ENCODE measurements at regions not wholly inside any gene's neighbourhood (a gene's known extent, or its start where the extent isn't known, plus 50 kb on each side); places are given as distances from the start of the nearest gene placed in this dataset.
A peak's percentile ranks its signal among the peaks of the same experiment; 100 is the strongest.
"Not testable (repeated sequence)": the region's sequence is repeated elsewhere in the genome, so short reads cannot be mapped to it uniquely, and the experiment has no call there.

DNA sequence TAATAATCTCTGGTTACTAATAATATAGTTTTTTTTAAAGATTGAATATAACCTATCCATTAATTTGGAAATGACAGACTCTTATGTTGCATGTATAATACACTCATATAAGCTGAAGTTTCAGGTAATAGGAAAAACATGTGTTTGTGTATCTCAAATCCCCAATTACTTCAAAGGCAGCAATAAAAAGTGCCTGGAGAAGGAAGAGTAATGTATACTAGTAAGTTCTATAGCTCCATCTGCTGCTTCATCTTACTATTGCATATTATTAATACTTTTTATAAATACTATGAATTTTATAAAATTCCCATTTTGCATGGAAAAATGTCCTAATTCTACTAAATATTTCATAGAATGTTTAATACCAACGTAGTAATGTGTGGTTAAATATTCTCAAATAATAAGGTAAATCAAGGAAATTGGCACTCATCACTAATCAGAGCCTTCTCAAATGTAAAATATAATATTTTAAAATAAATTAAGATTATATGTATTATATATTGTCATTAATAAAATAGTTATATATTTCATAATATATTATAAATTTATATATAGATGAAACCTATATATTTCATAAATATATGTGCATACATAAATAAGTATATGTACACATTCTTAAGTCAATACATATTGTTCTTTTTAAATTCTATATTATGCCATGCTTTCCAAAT is 311.9 kb downstream of the HGF start:
- POLR2A ChIA-PET = no interaction called here

DNA sequence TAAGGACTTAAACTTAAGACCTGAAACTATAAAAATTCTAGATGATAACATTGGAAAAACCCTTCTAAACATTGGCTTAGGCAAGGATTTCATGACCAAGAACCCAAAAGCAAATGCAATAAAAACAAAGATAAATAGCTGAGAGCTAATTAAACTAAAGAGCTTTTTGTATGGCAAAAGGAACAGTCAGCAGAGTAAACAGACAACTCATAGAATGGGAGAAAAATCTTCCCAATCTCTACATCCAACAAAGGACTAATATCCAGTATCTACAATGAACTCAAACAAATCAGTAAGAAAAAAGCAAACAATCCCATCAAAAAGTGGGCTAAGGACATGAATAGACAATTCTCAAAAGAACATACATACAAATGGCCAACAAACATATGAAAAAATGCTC is 316.1 kb downstream of the HGF start:
- CTCF ChIA-PET = interaction anchor here (1.8 kb wide), 1 partner anchor 16 kb away, joined by 5 read pairs; no protein-coding TSS in a partner anchor
- BruUV-seq (replicated peaks); POLR2A ChIA-PET; H3K9me3 ChIP-seq; H3K27me3 ChIP-seq (replicated peaks; ENCODE audit: control insufficient read depth, insufficient read depth, low read length); H3K36me3 Mint-ChIP-seq (ENCODE audit: insufficient read depth, unreplicated experiment); H3K4me3 ChIP-seq (ENCODE audit: low read depth, low read length); H3K4me3 Mint-ChIP-seq (ENCODE audit: unreplicated experiment); H3K27me3 Mint-ChIP-seq (ENCODE audit: insufficient read depth, unreplicated experiment); H3K4me1 ChIP-seq; DNase-seq; H3K36me3 ChIP-seq (ENCODE audit: control insufficient read depth, insufficient read depth, low read length): not testable (repeated sequence)
- H3K27ac Mint-ChIP-seq (ENCODE audit: unreplicated experiment) = peak overlapping the region; percentile 18
- intact Hi-C loops (cut with micrococcal nuclease; ENCODE audit: unreplicated experiment) = loop anchor here (10.0 kb wide), 1 partner anchor 389 kb away; no protein-coding TSS in a partner anchor
- H3K4me1 Mint-ChIP-seq (ENCODE audit: low read depth, unreplicated experiment) = peaks cover 19% of the 10 kb centered on the region
- H3K9me3 Mint-ChIP-seq (ENCODE audit: unreplicated experiment) = peaks cover 20% of the 10 kb centered on the region

More for the DNA sequence above, 311.9 kb downstream of the HGF start:
- 0 out of 2 replicates have a peak, but pooled peaks cover 3% of the 10 kb centered on the region for H3K4me1 ChIP-seq
- BruUV-seq (replicated peaks) = no TSS peak
- no peaks in the 10 kb centered on the region for H3K9me3 ChIP-seq
- Mint-ChIP-seq H3K36me3 (ENCODE audit: insufficient read depth, unreplicated experiment) (no peaks in the 10 kb centered on the region), H3K27ac (ENCODE audit: unreplicated experiment) (no peak overlapping the region), H3K4me1 (ENCODE audit: low read depth, unreplicated experiment) (peaks cover 11% of the 10 kb centered on the region), H3K9me3 (ENCODE audit: unreplicated experiment) (no peaks in the 10 kb centered on the region), H3K27me3 (ENCODE audit: insufficient read depth, unreplicated experiment) (no peaks in the 10 kb centered on the region), H3K4me3 (ENCODE audit: unreplicated experiment) (no peak overlapping the region)
- no peaks in the 10 kb centered on the region for H3K27me3 ChIP-seq (replicated peaks; ENCODE audit: control insufficient read depth, insufficient read depth, low read length)
- H3K36me3 ChIP-seq (ENCODE audit: control insufficient read depth, insufficient read depth, low read length) = no peaks in the 10 kb centered on the region
- no peak for DNase-seq
- H3K4me3 ChIP-seq (ENCODE audit: low read depth, low read length) = no peak overlapping the region
- CTCF ChIA-PET = interaction anchor here (0.8 to 1.1 kb wide), 2 partner anchors 12 to 538 kb away, joined by 3 to 4 read pairs; no protein-coding TSS in a partner anchor
- intact Hi-C loops (cut with micrococcal nuclease; ENCODE audit: unreplicated experiment) = loop anchor here (1.0 to 10.0 kb wide), 2 partner anchors 393 to 759 kb away; no protein-coding TSS in a partner anchor
- TF ChIP-seq, protein P1, sequence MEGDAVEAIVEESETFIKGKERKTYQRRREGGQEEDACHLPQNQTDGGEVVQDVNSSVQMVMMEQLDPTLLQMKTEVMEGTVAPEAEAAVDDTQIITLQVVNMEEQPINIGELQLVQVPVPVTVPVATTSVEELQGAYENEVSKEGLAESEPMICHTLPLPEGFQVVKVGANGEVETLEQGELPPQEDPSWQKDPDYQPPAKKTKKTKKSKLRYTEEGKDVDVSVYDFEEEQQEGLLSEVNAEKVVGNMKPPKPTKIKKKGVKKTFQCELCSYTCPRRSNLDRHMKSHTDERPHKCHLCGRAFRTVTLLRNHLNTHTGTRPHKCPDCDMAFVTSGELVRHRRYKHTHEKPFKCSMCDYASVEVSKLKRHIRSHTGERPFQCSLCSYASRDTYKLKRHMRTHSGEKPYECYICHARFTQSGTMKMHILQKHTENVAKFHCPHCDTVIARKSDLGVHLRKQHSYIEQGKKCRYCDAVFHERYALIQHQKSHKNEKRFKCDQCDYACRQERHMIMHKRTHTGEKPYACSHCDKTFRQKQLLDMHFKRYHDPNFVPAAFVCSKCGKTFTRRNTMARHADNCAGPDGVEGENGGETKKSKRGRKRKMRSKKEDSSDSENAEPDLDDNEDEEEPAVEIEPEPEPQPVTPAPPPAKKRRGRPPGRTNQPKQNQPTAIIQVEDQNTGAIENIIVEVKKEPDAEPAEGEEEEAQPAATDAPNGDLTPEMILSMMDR (IDR thresholded peaks at IDR 0.05; ENCODE audit: insufficient read depth in 1 of 2, low read depth in 1 of 2, low read length in 1 of 2, severe bottlenecking in 1 of 2, unreplicated experiment in 1 of 2) = peak; percentile 23 to 49

GRCh38 chr7:81449105-81449504 is 320.7 kb downstream of the HGF start:
- TF ChIP-seq, protein P1 (IDR thresholded peaks at IDR 0.05; ENCODE audit: insufficient read depth in 1 of 2, low read depth in 1 of 2, low read length in 1 of 2, severe bottlenecking in 1 of 2, unreplicated experiment in 1 of 2) = no peak
- 0 out of 2 replicates have a peak, but pooled peaks cover 3% of the 10 kb centered on the region for H3K4me1 ChIP-seq
- no peak overlapping the region for H3K27ac Mint-ChIP-seq (ENCODE audit: unreplicated experiment)
- no peaks in the 10 kb centered on the region for H3K36me3 Mint-ChIP-seq (ENCODE audit: insufficient read depth, unreplicated experiment)
- H3K27me3 ChIP-seq (replicated peaks; ENCODE audit: control insufficient read depth, insufficient read depth, low read length) = no peaks in the 10 kb centered on the region
- peaks cover 24% of the 10 kb centered on the region for H3K4me1 Mint-ChIP-seq (ENCODE audit: low read depth, unreplicated experiment)
- H3K4me3 ChIP-seq (ENCODE audit: low read depth, low read length) = no peak overlapping the region
- ChIA-PET POLR2A (no interaction called here), CTCF (no interaction called here)
- peaks cover 20% of the 10 kb centered on the region for H3K9me3 Mint-ChIP-seq (ENCODE audit: unreplicated experiment)
- no peak for DNase-seq
- H3K27me3 Mint-ChIP-seq (ENCODE audit: insufficient read depth, unreplicated experiment) = no peaks in the 10 kb centered on the region
- intact Hi-C loops (cut with micrococcal nuclease; ENCODE audit: unreplicated experiment) = loop anchor here (5.0 kb wide), 3 partner anchors 127 to 272 kb away; no protein-coding TSS in a partner anchor
- no peak overlapping the region for H3K4me3 Mint-ChIP-seq (ENCODE audit: unreplicated experiment)
- no peaks in the 10 kb centered on the region; the same call in 1 of the 2 replicates for H3K36me3 ChIP-seq (ENCODE audit: control insufficient read depth, insufficient read depth, low read length)
- no TSS peak for BruUV-seq (replicated peaks)
- H3K9me3 ChIP-seq = no peaks in the 10 kb centered on the region
